Esophagus squamous epithelium (tissue), 4 donors: ENCODE measurements at regions not wholly inside any gene's neighbourhood (a gene's known extent, or its start where the extent isn't known, plus 50 kb on each side); places are given as distances from the start of the nearest gene placed in this dataset.

Experiments used
- POLR2A ChIP-seq, 4 donors: fragments of 450-650 bp; IDR thresholded peaks; one replicate each; pipeline ENCODE4 v1.6.1; 2017; ENCODE audit warnings: antibody characterized with exemption in 4 of 4, mild to moderate bottlenecking in 4 of 4, moderate library complexity in 3 of 4
- TF ChIP-seq, protein P1 (sequence below), 6 experiments: fragments of 450-650 bp in 4 of 6; fragments of 200-600 bp in 2 of 6; sonication (generic) in 2 of 6; IDR thresholded peaks; one replicate each; pipeline ENCODE4 v1.5.1; 2016 to 2019; ENCODE audit warnings: antibody characterized with exemption in 6 of 6, mild to moderate bottlenecking in 4 of 6, moderate library complexity in 4 of 6

DNA sequence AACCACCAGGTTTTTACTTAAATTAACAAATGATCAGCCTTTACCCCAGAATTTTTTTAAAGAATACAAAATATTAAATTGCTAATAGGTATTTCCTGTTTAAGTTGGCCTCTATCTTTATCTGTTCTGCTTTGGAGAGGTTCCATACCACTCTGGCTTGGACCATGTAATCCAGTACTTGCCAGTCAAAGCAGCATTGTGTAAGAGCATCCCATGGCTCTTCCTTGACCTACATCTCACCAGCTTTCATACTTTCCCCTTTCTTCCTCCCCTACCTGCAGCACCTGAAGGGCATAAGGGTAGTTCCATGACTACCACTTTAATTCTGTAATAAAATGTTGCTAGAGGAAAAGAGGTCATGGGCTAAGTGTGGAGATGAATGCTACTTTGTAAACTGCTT lies 140.8 kb upstream of the MTAP start:
- TF ChIP-seq, protein P1, sequence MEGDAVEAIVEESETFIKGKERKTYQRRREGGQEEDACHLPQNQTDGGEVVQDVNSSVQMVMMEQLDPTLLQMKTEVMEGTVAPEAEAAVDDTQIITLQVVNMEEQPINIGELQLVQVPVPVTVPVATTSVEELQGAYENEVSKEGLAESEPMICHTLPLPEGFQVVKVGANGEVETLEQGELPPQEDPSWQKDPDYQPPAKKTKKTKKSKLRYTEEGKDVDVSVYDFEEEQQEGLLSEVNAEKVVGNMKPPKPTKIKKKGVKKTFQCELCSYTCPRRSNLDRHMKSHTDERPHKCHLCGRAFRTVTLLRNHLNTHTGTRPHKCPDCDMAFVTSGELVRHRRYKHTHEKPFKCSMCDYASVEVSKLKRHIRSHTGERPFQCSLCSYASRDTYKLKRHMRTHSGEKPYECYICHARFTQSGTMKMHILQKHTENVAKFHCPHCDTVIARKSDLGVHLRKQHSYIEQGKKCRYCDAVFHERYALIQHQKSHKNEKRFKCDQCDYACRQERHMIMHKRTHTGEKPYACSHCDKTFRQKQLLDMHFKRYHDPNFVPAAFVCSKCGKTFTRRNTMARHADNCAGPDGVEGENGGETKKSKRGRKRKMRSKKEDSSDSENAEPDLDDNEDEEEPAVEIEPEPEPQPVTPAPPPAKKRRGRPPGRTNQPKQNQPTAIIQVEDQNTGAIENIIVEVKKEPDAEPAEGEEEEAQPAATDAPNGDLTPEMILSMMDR (IDR thresholded peaks at IDR 0.05): no peak
- no peak for TF ChIP-seq POLR2A (IDR thresholded peaks at IDR 0.05)
